Skeletal muscle satellite cell (primary cell): ENCODE measurements at regions not wholly inside any gene's neighbourhood (a gene's known extent, or its start where the extent isn't known, plus 50 kb on each side); places are given as distances from the start of the nearest gene placed in this dataset. TPM values are rescaled to one million over a fixed set of nuclear protein-coding genes. Genes with fewer than 3 reads are reported as not detected.

Source experiments
- H3K27me3 ChIP-seq: 2 replicates; pipeline ENCODE4 v1.7.0; 2013; ENCODE audit warnings: low read length; ENCODE audit not compliant: control insufficient read depth, insufficient read depth
- H3K36me3 ChIP-seq: 2 replicates; pipeline ENCODE4 v1.7.0; 2013; ENCODE audit warnings: mild to moderate bottlenecking, control low read depth, low read length; ENCODE audit not compliant: insufficient read depth
- H3K4me1 ChIP-seq: 2 replicates; pipeline ENCODE4 v1.7.0; 2013; ENCODE audit warnings: low read length; ENCODE audit not compliant: control insufficient read depth, insufficient read depth
- H3K4me2 ChIP-seq: 2 replicates; pipeline ENCODE4 v1.7.0; 2013; ENCODE audit warnings: mild to moderate bottlenecking, low read length
- H3K4me3 ChIP-seq: 2 replicates; pipeline ENCODE4 v1.7.0; 2013; ENCODE audit warnings: low read length
- H3K9ac ChIP-seq: 2 replicates; pipeline ENCODE4 v1.7.0; 2013; ENCODE audit warnings: mild to moderate bottlenecking, low read depth, low read length, moderate library complexity
- H3K9me3 ChIP-seq: replicated peaks from 2 replicates; pipeline ENCODE4 v1.7.0; 2013; ENCODE audit warnings: mild to moderate bottlenecking, control low read depth, low read length
- small RNA-seq: library from RNA; depleted of rRNA; stranded (forward); fragments of <200 nt; gene quantifications from one replicate; pipeline ENCODE3, GENCODE V24; 2012

GRCh38 chr1:162916821-162917613, 56.0 kb upstream of the CCDC190 start:
- no peaks in the 10 kb centered on the region for H3K27me3 ChIP-seq
- peaks cover 10% of the 10 kb centered on the region for H3K4me1 ChIP-seq
- H3K9me3 ChIP-seq = peaks cover 7% of the 10 kb centered on the region
- H3K4me3 ChIP-seq = no peak overlapping the region
- H3K36me3 ChIP-seq = no peaks in the 10 kb centered on the region
- no peak overlapping the region for H3K9ac ChIP-seq
- H3K4me2 ChIP-seq = no peak overlapping the region

- Histone ChIP-seq H3K4me1 (peaks cover 9% of the 10 kb centered on the region), H3K36me3 (no peaks in the 10 kb centered on the region), H3K9ac (no peak overlapping the region), H3K4me3 (no peak overlapping the region), H3K4me2 (no peak overlapping the region), H3K27me3 (no peaks in the 10 kb centered on the region), H3K9me3 (peaks cover 8% of the 10 kb centered on the region)
These were observed 55.4 kb upstream of the CCDC190 start for GRCh38 chr1:162916407-162916806.

GRCh38 chr1:162914601-162915000, 53.6 kb upstream of the CCDC190 start:
- Histone ChIP-seq H3K9me3 (peaks cover 8% of the 10 kb centered on the region), H3K4me1 (peaks cover 9% of the 10 kb centered on the region), H3K27me3 (no peaks in the 10 kb centered on the region), H3K36me3 (no peaks in the 10 kb centered on the region), H3K9ac (no peak overlapping the region), H3K4me2 (no peak overlapping the region), H3K4me3 (no peak overlapping the region)

GRCh38 chr1:162913345-162913744, 52.4 kb upstream of the CCDC190 start:
- Histone ChIP-seq H3K9me3 (peaks cover 8% of the 10 kb centered on the region), H3K4me2 (no peak overlapping the region), H3K36me3 (no peaks in the 10 kb centered on the region), H3K27me3 (no peaks in the 10 kb centered on the region), H3K4me3 (no peak overlapping the region), H3K4me1 (peaks cover 19% of the 10 kb centered on the region), H3K9ac (no peak overlapping the region)

- Histone ChIP-seq H3K9ac (no peak overlapping the region), H3K4me2 (no peak overlapping the region), H3K4me3 (no peak overlapping the region), H3K9me3 (peaks cover 8% of the 10 kb centered on the region), H3K27me3 (no peaks in the 10 kb centered on the region), H3K36me3 (no peaks in the 10 kb centered on the region), H3K4me1 (peaks cover 26% of the 10 kb centered on the region)
These were observed 51.2 kb upstream of the CCDC190 start for GRCh38 chr1:162912061-162912667.

Small RNAs in the stretch of these regions (small RNA-seq; reads per million reads assigned to genes)
- not detected for gene AL392003.1
